NCI-H69 (cell line): ENCODE measurements at regions not wholly inside any gene's neighbourhood (a gene's known extent, or its start where the extent isn't known, plus 50 kb on each side); places are given as distances from the start of the nearest gene placed in this dataset.
"Not testable (repeated sequence)": the region's sequence is repeated elsewhere in the genome, so short reads cannot be mapped to it uniquely, and the experiment has no call there.

Source experiments
- DNase-seq: peaks from one replicate; lab custom pipeline; 2025; lab: John Stamatoyannopoulos, UW

GRCh38 chr11:15841931-15842740, 514.2 kb downstream of the SOX6 start:
- peak; percentile 16 for DNase-seq

- peak; percentile 84 for DNase-seq
Observed at GRCh38 chr11:15843309-15843872, 513.0 kb downstream of the SOX6 start.

- peak; percentile 59 for DNase-seq
Observed at GRCh38 chr11:15845261-15845660, 511.1 kb downstream of the SOX6 start.

- no peak for DNase-seq
Observed at GRCh38 chr11:15848631-15849168, 507.6 kb downstream of the SOX6 start.

- no peak for DNase-seq
Observed at GRCh38 chr11:15849257-15849656, 507.1 kb downstream of the SOX6 start.

- DNase-seq = not testable (repeated sequence)
Observed at GRCh38 chr11:15850335-15850734, 506.0 kb downstream of the SOX6 start.

- DNase-seq = no peak
Observed at GRCh38 chr11:15851051-15851498, 505.3 kb downstream of the SOX6 start.

- peak; percentile 49 for DNase-seq
Observed at GRCh38 chr11:15852179-15852578, 504.2 kb downstream of the SOX6 start.

GRCh38 chr11:15854245-15854644, 502.1 kb downstream of the SOX6 start:
- no peak for DNase-seq

- DNase-seq = no peak
Observed at GRCh38 chr11:15858881-15859280, 497.5 kb downstream of the SOX6 start.

- no peak for DNase-seq
Observed at GRCh38 chr11:15859411-15859810, 496.9 kb downstream of the SOX6 start.

- no peak for DNase-seq
Observed at GRCh38 chr11:15861256-15861655, 495.1 kb downstream of the SOX6 start.

GRCh38 chr11:15863411-15863810, 492.9 kb downstream of the SOX6 start:
- peak; percentile 35 for DNase-seq

GRCh38 chr11:15864026-15864805, 492.1 kb downstream of the SOX6 start:
- DNase-seq = no peak

- DNase-seq = peak; percentile 24
Observed at GRCh38 chr11:15865212-15865987, 490.9 kb downstream of the SOX6 start.

- no peak for DNase-seq
Observed at GRCh38 chr11:15867871-15868270, 488.5 kb downstream of the SOX6 start.

- DNase-seq = no peak
Observed at GRCh38 chr11:15870911-15871310, 485.4 kb downstream of the SOX6 start.

GRCh38 chr11:15871904-15872626, 484.3 kb downstream of the SOX6 start:
- DNase-seq = no peak

- no peak for DNase-seq
Observed at GRCh38 chr11:15873501-15873900, 482.8 kb downstream of the SOX6 start.

- no peak for DNase-seq
Observed at GRCh38 chr11:15874704-15875103, 481.6 kb downstream of the SOX6 start.

- no peak for DNase-seq
Observed at GRCh38 chr11:15875393-15875792, 481.0 kb downstream of the SOX6 start.
